IMR-90 (cell line): ENCODE measurements at regions not wholly inside any gene's neighbourhood (a gene's known extent, or its start where the extent isn't known, plus 50 kb on each side); places are given as distances from the start of the nearest gene placed in this dataset.

Experiments
- ATAC-seq: fragments of 200-7000 bp; cut with Tn5 transposase; 2 replicates; pipeline ENCODE4 v1.9.1; 2020; ENCODE audit warnings: low read depth, mild to moderate bottlenecking, moderate library complexity
- BruUV-seq: library from RNA; stranded (reverse); fragments of 400-500 nt; replicated peaks from 2 replicates; lab custom pipeline; 2021; lab: Mats Ljungman, UMichigan
- CTCF ChIA-PET: fragments of 300-600 bp; formaldehyde crosslinking; extraction: SDS; loops from one replicate; lab custom pipeline; 2021; ENCODE audit warnings: antibody characterized with exemption; lab: Yijun Ruan, JAX
- POLR2A ChIA-PET: fragments of 300-600 bp; sonication (Branson Sonifier 250); formaldehyde crosslinking; loops from one replicate; lab custom pipeline; 2022; ENCODE audit warnings: antibody characterized with exemption; ENCODE audit not compliant: unreplicated experiment; lab: Charles Lee
- DNase-seq: peaks from one replicate; pipeline ENCODE4 v3.0.0; 2013
- H2AFZ ChIP-seq: replicated peaks from 2 replicates; pipeline ENCODE3; 2013; ENCODE audit warnings: low read length, mild to moderate bottlenecking; ENCODE audit not compliant: poor library complexity
- H2AK5ac ChIP-seq: 2 replicates; pipeline ENCODE4 v1.6.1; 2013; ENCODE audit warnings: low read depth, low read length, inconsistent platforms
- H2AK9ac ChIP-seq: replicated peaks from 2 replicates; pipeline ENCODE3; 2013; ENCODE audit warnings: mild to moderate bottlenecking, low read depth, low read length, moderate library complexity; ENCODE audit not compliant: poor library complexity
- H2BK120ac ChIP-seq: 2 replicates; pipeline ENCODE4 v1.6.1; 2013; ENCODE audit warnings: low read depth, low read length, inconsistent platforms
- H2BK15ac ChIP-seq: 3 replicates; pipeline ENCODE4 v1.6.1; 2013; ENCODE audit warnings: low read depth, low read length, inconsistent platforms
- H2BK20ac ChIP-seq: 2 replicates; pipeline ENCODE4 v1.6.1; 2013; ENCODE audit warnings: low read depth, mild to moderate bottlenecking, inconsistent platforms, low read length, moderate library complexity
- H2BK5ac ChIP-seq: 2 replicates; pipeline ENCODE4 v1.6.1; 2013; ENCODE audit warnings: mild to moderate bottlenecking, low read depth, low read length, inconsistent platforms; ENCODE audit not compliant: poor library complexity, severe bottlenecking
- H3K14ac ChIP-seq: replicated peaks from 2 replicates; pipeline ENCODE4 v1.6.1; 2013; ENCODE audit warnings: low read depth, low read length, inconsistent platforms
- H3K18ac ChIP-seq: 2 replicates; pipeline ENCODE4 v1.6.1; 2013; ENCODE audit warnings: low read depth, low read length, control low read depth
- H3K23ac ChIP-seq: 2 replicates; pipeline ENCODE4 v1.6.1; 2013; ENCODE audit warnings: low read depth, low read length, inconsistent platforms
- H3K27ac ChIP-seq: 2 replicates; pipeline ENCODE4 v1.5.1; 2013; ENCODE audit warnings: mild to moderate bottlenecking, control low read depth, low read length; ENCODE audit not compliant: insufficient read depth
- H3K27me3 ChIP-seq: 2 replicates; pipeline ENCODE4 v1.6.1; 2013; ENCODE audit warnings: low read length; ENCODE audit not compliant: control insufficient read depth, insufficient read depth
- H3K36me3 ChIP-seq: 2 replicates; pipeline ENCODE4 v1.6.1; 2013; ENCODE audit warnings: low read length, mixed read lengths; ENCODE audit not compliant: control insufficient read depth, insufficient read depth
- H3K4ac ChIP-seq: 2 replicates; pipeline ENCODE4 v1.6.1; 2013; ENCODE audit warnings: low read depth, low read length, inconsistent platforms
- H3K4me1 ChIP-seq: 2 replicates; pipeline ENCODE4 v1.6.1; 2013; ENCODE audit warnings: low read length, mixed read lengths; ENCODE audit not compliant: control insufficient read depth, insufficient read depth
- H3K4me2 ChIP-seq: 2 replicates; pipeline ENCODE4 v1.6.1; 2013; ENCODE audit warnings: low read depth, mild to moderate bottlenecking, control low read depth, low read length, moderate library complexity
- H3K4me3 ChIP-seq: 2 replicates; pipeline ENCODE4 v1.5.1; 2013; ENCODE audit warnings: low read depth, mild to moderate bottlenecking, control low read depth, low read length, moderate library complexity; ENCODE audit not compliant: insufficient read depth
- H3K56ac ChIP-seq: 2 replicates; pipeline ENCODE4 v1.6.1; 2013; ENCODE audit warnings: low read length, inconsistent platforms; ENCODE audit not compliant: insufficient read depth; ENCODE audit errors: extremely low read depth
- H3K79me1 ChIP-seq, 2 experiments: 2 replicates each; pipeline ENCODE4 v1.6.1; 2013; ENCODE audit warnings: low read length in 2 of 2, inconsistent platforms in 1 of 2, low read depth in 1 of 2
- H3K9ac ChIP-seq: 2 replicates; pipeline ENCODE4 v1.6.1; 2013; ENCODE audit warnings: low read depth, low read length, control low read depth
- H3K9me1 ChIP-seq: 2 replicates; pipeline ENCODE4 v1.6.1; 2013; ENCODE audit warnings: low read length, inconsistent platforms; ENCODE audit not compliant: insufficient read depth
- H3K9me3 ChIP-seq: 2 replicates; pipeline ENCODE4 v1.6.1; 2013; ENCODE audit warnings: low read length; ENCODE audit not compliant: control insufficient read depth, insufficient read depth
- H4K20me1 ChIP-seq: 2 replicates; pipeline ENCODE4 v1.6.1; 2013; ENCODE audit warnings: low read length, inconsistent platforms; ENCODE audit not compliant: insufficient read depth
- H4K5ac ChIP-seq: 2 replicates; pipeline ENCODE4 v1.6.1; 2013; ENCODE audit warnings: mild to moderate bottlenecking, low read depth, low read length, control low read depth
- H4K8ac ChIP-seq, 2 experiments: 2 replicates each; pipeline ENCODE4 v1.6.1; 2013; ENCODE audit warnings: low read depth in 2 of 2, low read length in 2 of 2, control low read depth in 1 of 2, inconsistent platforms in 1 of 2
- H4K91ac ChIP-seq: 2 replicates; pipeline ENCODE4 v1.6.1; 2013; ENCODE audit warnings: low read depth, low read length, inconsistent platforms; ENCODE audit not compliant: insufficient read depth
- BHLHE40 ChIP-seq: fragments of 150-350 bp; IDR thresholded peaks from 2 replicates; pipeline ENCODE4 v1.6.1; 2016; ENCODE audit warnings: mild to moderate bottlenecking, low read depth, low read length
- CHD1 ChIP-seq: IDR thresholded peaks from 2 replicates; pipeline ENCODE4 v1.6.1; 2012; ENCODE audit warnings: low read depth, low read length, improper control_type of control experiment
- CTCF ChIP-seq: conservative IDR thresholded peaks from 2 replicates; pipeline ENCODE4 v1.5.1; 2012; ENCODE audit warnings: mild to moderate bottlenecking, low read depth, low read length, improper control_type of control experiment
- ELK1 ChIP-seq: fragments of 150-350 bp; IDR thresholded peaks from 2 replicates; pipeline ENCODE4 v1.6.1; 2016; ENCODE audit warnings: low read depth, mild to moderate bottlenecking, low read length, moderate library complexity, borderline replicate concordance
- MAFK ChIP-seq: IDR thresholded peaks from 2 replicates; pipeline ENCODE4 v1.6.1; 2012; ENCODE audit warnings: low read depth, low read length, improper control_type of control experiment
- MAZ ChIP-seq: IDR thresholded peaks from 2 replicates; pipeline ENCODE4 v1.6.1; 2012; ENCODE audit warnings: low read depth, mild to moderate bottlenecking, low read length, improper control_type of control experiment, moderate library complexity, borderline replicate concordance
- NFE2L2 ChIP-seq: fragments of 150-350 bp; IDR thresholded peaks from 2 replicates; pipeline ENCODE4 v1.6.1; 2016; ENCODE audit warnings: low read depth, mild to moderate bottlenecking, low read length
- POLR2A ChIP-seq: IDR thresholded peaks from 2 replicates; pipeline ENCODE4 v1.6.1; 2012; ENCODE audit warnings: mild to moderate bottlenecking, low read depth, low read length
- RAD21 ChIP-seq: IDR thresholded peaks from 2 replicates; pipeline ENCODE4 v1.6.1; 2012; ENCODE audit warnings: low read length, improper control_type of control experiment
- RFX5 ChIP-seq: IDR thresholded peaks from 2 replicates; pipeline ENCODE4 v1.8.0; 2012; ENCODE audit warnings: low read depth, mild to moderate bottlenecking, low read length, moderate library complexity
- SMC3 ChIP-seq: fragments of 150-350 bp; IDR thresholded peaks from 2 replicates; pipeline ENCODE4 v1.6.1; 2016; ENCODE audit warnings: low read depth, mild to moderate bottlenecking, antibody characterized with exemption, low read length, moderate library complexity
- USF2 ChIP-seq: fragments of 150-350 bp; IDR thresholded peaks from 2 replicates; pipeline ENCODE4 v1.6.1; 2017; ENCODE audit warnings: mild to moderate bottlenecking, antibody characterized with exemption, low read length, low read depth
- WGBS, 2 experiments: methylation state at CpG; one replicate each; pipeline versions ENCODE4 v1.1.5 to v1.1.7; 2013; ENCODE audit warnings: missing lambda C conversion rate in 2 of 2; ENCODE audit not compliant: insufficient read length in 1 of 2; ENCODE audit errors: extremely low coverage in 2 of 2; 5-methylcytosine and 5-hydroxymethylcytosine counted together
- dilution Hi-C: fragments of 300-500 bp; cut with HindIII; formaldehyde crosslinking; loops from one replicate; pipeline ENCODE4 v1.14.3; 2018; ENCODE audit warnings: low sequenced_read_pairs; ENCODE audit not compliant: unreplicated experiment
- in situ Hi-C: fragments of 300-500 bp; cut with MboI; formaldehyde crosslinking; loops from 3 replicates; pipeline ENCODE4 v1.14.3; 2019; ENCODE audit warnings: low sequenced_read_pairs, inconsistent platforms, mixed read lengths
- intact Hi-C: fragments of 100-400 bp; cut with micrococcal nuclease; formaldehyde crosslinking; loops from 2 replicates; pipeline ENCODE4 v1.10.0; 2022

- no peak for TF ChIP-seq ELK1
These were observed 109.0 kb downstream of the ZFP64 start (continued) for GRCh38 chr20:52082612-52083011.

- no peak overlapping the region for H3K56ac ChIP-seq
- no peak overlapping the region for H3K27ac ChIP-seq
- no CpG with 5 or more reads among the region's 2 CpGs for WGBS, 2 experiments
- H3K4me2 ChIP-seq = no peak overlapping the region
- no peaks in the 10 kb centered on the region for H4K20me1 ChIP-seq
- H3K9ac ChIP-seq = no peak overlapping the region
- no peak overlapping the region for H2AFZ ChIP-seq
- peaks cover 2% of the 10 kb centered on the region; the same call in 1 of the 2 replicates for H3K4me1 ChIP-seq
- no peak overlapping the region for H4K91ac ChIP-seq
- no peaks in the 10 kb centered on the region for H3K27me3 ChIP-seq
- H2AK9ac ChIP-seq = no peak overlapping the region
- ChIA-PET POLR2A (no interaction called here), CTCF (interaction anchor here (0.9 to 1.3 kb wide), 3 partner anchors 308 to 487 kb away, joined by 3 read pairs; no protein-coding TSS in a partner anchor)
- H4K5ac ChIP-seq = no peak overlapping the region; the same call in 1 of the 2 replicates
- H3K36me3 ChIP-seq = peaks cover 11% of the 10 kb centered on the region; the same call in 1 of the 2 replicates
- H3K23ac ChIP-seq = no peak overlapping the region
- ATAC-seq (no peak), DNase-seq (no peak)
- H3K79me1 ChIP-seq = no peaks in the 10 kb centered on the region; a peak in 1 of 4 replicates
- in situ Hi-C loops (loop anchor here (5.0 to 25.0 kb wide), 5 partner anchors 277 to 1094 kb away; partner anchors contain the start of gene SALL4), intact Hi-C loops (loop anchor here (2.0 to 5.0 kb wide), 5 partner anchors 119 to 709 kb away; partner anchors contain the start of gene ATP9A), dilution Hi-C loops (no loop called here)
- H3K18ac ChIP-seq = no peak overlapping the region
- no peak overlapping the region for H2BK15ac ChIP-seq
- H3K4me3 ChIP-seq = no peak overlapping the region
- no peaks in the 10 kb centered on the region for H3K9me1 ChIP-seq
- H2BK5ac ChIP-seq = no peak overlapping the region
- H3K9me3 ChIP-seq = peaks cover 3% of the 10 kb centered on the region; the same call in 1 of the 2 replicates
- H4K8ac ChIP-seq = no peak overlapping the region
- no peak overlapping the region for H2BK120ac ChIP-seq
- H2AK5ac ChIP-seq = peak overlapping the region; percentile 20; the same call in 1 of the 2 replicates
- no peak overlapping the region for H2BK20ac ChIP-seq
- no peak overlapping the region for H3K4ac ChIP-seq
- no peak overlapping the region for H3K14ac ChIP-seq
- no TSS peak for BruUV-seq
- no peak for TF ChIP-seq NFE2L2
- TF ChIP-seq ELK1 = no peak
- TF ChIP-seq CHD1 = no peak
- TF ChIP-seq POLR2A = no peak
- no peak for TF ChIP-seq RAD21
- TF ChIP-seq MAFK = no peak
- no peak for TF ChIP-seq CTCF
- no peak for TF ChIP-seq SMC3
- TF ChIP-seq RFX5 = no peak
- no peak for TF ChIP-seq BHLHE40
- TF ChIP-seq USF2 = no peak
- TF ChIP-seq MAZ = no peak
These were observed 109.8 kb downstream of the ZFP64 start for GRCh38 chr20:52081791-52082190.
